SU-DHL-6 (cell line): ENCODE measurements at regions not wholly inside any gene's neighbourhood (a gene's known extent, or its start where the extent isn't known, plus 50 kb on each side); places are given as distances from the start of the nearest gene placed in this dataset.
A peak's percentile ranks its signal among the peaks of the same experiment; 100 is the strongest.

Experiments used
- H2AFZ ChIP-seq: fragments of 200-600 bp; sonication (generic); 2 replicates; pipeline ENCODE4 v1.6.1; 2014; ENCODE audit warnings: low read depth, mild to moderate bottlenecking, moderate library complexity, mixed read lengths, antibody characterized with exemption, low read length; ENCODE audit not compliant: severe bottlenecking
- H3F3A ChIP-seq: fragments of 200-600 bp; shearing (Covaris generic); 2 replicates; pipeline ENCODE4 v1.6.0; 2016; ENCODE audit warnings: antibody characterized with exemption, mild to moderate bottlenecking; ENCODE audit not compliant: insufficient read depth
- H3K27ac ChIP-seq: fragments of 200-600 bp; sonication (generic); 2 replicates; pipeline ENCODE4 v1.5.1; 2016; ENCODE audit warnings: low read depth, mild to moderate bottlenecking, low read length, moderate library complexity, mixed read lengths
- H3K27me3 ChIP-seq: fragments of 200-600 bp; sonication (generic), shearing (Covaris generic); 2 replicates; pipeline ENCODE4 v1.6.0; 2014; ENCODE audit warnings: mild to moderate bottlenecking, low read length
- H3K36me3 ChIP-seq: fragments of 200-600 bp; sonication (generic); 2 replicates; pipeline ENCODE4 v1.6.1; 2014; ENCODE audit warnings: mild to moderate bottlenecking, low read length, mixed read lengths
- H3K4me2 ChIP-seq: fragments of 300-600, 200-600 bp; shearing (Covaris generic), sonication (generic); 2 replicates; pipeline ENCODE4 v1.6.0; 2014; ENCODE audit warnings: low read length, low read depth, mild to moderate bottlenecking; ENCODE audit not compliant: poor library complexity, severe bottlenecking
- H3K4me3 ChIP-seq: fragments of 200-600 bp; sonication (generic); 2 replicates; pipeline ENCODE4 v1.5.1; 2014; ENCODE audit warnings: antibody characterized with exemption, low read length, mild to moderate bottlenecking, mixed read lengths; ENCODE audit not compliant: insufficient read depth, poor library complexity, severe bottlenecking
- H3K79me2 ChIP-seq: fragments of 200-600 bp; sonication (generic); 2 replicates; pipeline ENCODE4 v1.6.1; 2014; ENCODE audit warnings: mild to moderate bottlenecking, low read length, moderate library complexity; ENCODE audit not compliant: insufficient read depth
- H3K9ac ChIP-seq: fragments of 200-600 bp; sonication (generic); 2 replicates; pipeline ENCODE4 v1.7.0; 2014; ENCODE audit warnings: mild to moderate bottlenecking, low read length
- H3K9me2 ChIP-seq: fragments of 200-600 bp; sonication (generic); replicated peaks from 2 replicates; pipeline ENCODE4 v1.6.1; 2014; ENCODE audit warnings: low read length; ENCODE audit not compliant: insufficient read depth
- H3K9me3 ChIP-seq: fragments of 200-600 bp; sonication (generic); 2 replicates; pipeline ENCODE4 v1.6.1; 2014; ENCODE audit warnings: low read length, mixed read lengths; ENCODE audit not compliant: insufficient read depth
- H4K20me1 ChIP-seq: fragments of 200-600 bp; sonication (generic); 2 replicates; pipeline ENCODE4 v1.6.1; 2014; ENCODE audit warnings: low read depth, mild to moderate bottlenecking, antibody characterized with exemption, low read length, moderate library complexity, mixed read lengths
- CTCF ChIP-seq: fragments of 200-600 bp; sonication (generic); IDR thresholded peaks from one replicate; pipeline ENCODE4 v1.5.1; 2017; ENCODE audit warnings: antibody characterized with exemption, mild to moderate bottlenecking, low read length, moderate library complexity; ENCODE audit not compliant: insufficient read depth, poor library complexity, severe bottlenecking
- EZH2phosphoT487 ChIP-seq: fragments of 200-600 bp; sonication (generic), shearing (Covaris generic); conservative IDR thresholded peaks from 2 replicates; pipeline ENCODE4 v1.6.1; 2018; ENCODE audit warnings: mild to moderate bottlenecking, antibody characterized with exemption, low read length, moderate library complexity, mixed read lengths

GRCh38 chr5:13480834-13481233 is 463.7 kb downstream of the DNAH5 start:
- no peaks in the 10 kb centered on the region for H3K36me3 ChIP-seq
- no peak overlapping the region for H3K4me2 ChIP-seq
- H3K9me2 ChIP-seq, result no peaks in the 10 kb centered on the region
- TF ChIP-seq CTCF, result no peak
- H3K27me3 ChIP-seq, result no peaks in the 10 kb centered on the region
- H3F3A ChIP-seq, result no peaks in the 10 kb centered on the region
- H3K27ac ChIP-seq, result no peak overlapping the region
- H3K79me2 ChIP-seq, result no peaks in the 10 kb centered on the region
- H3K9me3 ChIP-seq, result no peaks in the 10 kb centered on the region
- no peak overlapping the region for H3K9ac ChIP-seq
- H4K20me1 ChIP-seq, result no peaks in the 10 kb centered on the region
- no peak overlapping the region for H3K4me3 ChIP-seq
- no peak overlapping the region for H2AFZ ChIP-seq

GRCh38 chr5:13478831-13479465 is 465.5 kb downstream of the DNAH5 start:
- Histone ChIP-seq H3F3A (no peaks in the 10 kb centered on the region), H3K9ac (no peak overlapping the region), H2AFZ (no peak overlapping the region), H3K4me2 (no peak overlapping the region), H3K27me3 (no peaks in the 10 kb centered on the region), H3K27ac (no peak overlapping the region), H3K79me2 (no peaks in the 10 kb centered on the region), H3K9me3 (no peaks in the 10 kb centered on the region), H4K20me1 (no peaks in the 10 kb centered on the region), H3K9me2 (no peaks in the 10 kb centered on the region), H3K36me3 (no peaks in the 10 kb centered on the region), H3K4me3 (no peak overlapping the region)
- TF ChIP-seq CTCF (peak; percentile 40), EZH2phosphoT487 (no peak)

GRCh38 chr5:13477118-13477737 is 467.3 kb downstream of the DNAH5 start:
- Histone ChIP-seq H3K36me3 (no peaks in the 10 kb centered on the region), H3K9me2 (no peaks in the 10 kb centered on the region), H3F3A (no peaks in the 10 kb centered on the region), H3K9me3 (no peaks in the 10 kb centered on the region), H3K27me3 (no peaks in the 10 kb centered on the region), H2AFZ (no peak overlapping the region), H3K27ac (no peak overlapping the region), H4K20me1 (no peaks in the 10 kb centered on the region), H3K9ac (no peak overlapping the region), H3K4me3 (no peak overlapping the region), H3K4me2 (no peak overlapping the region), H3K79me2 (no peaks in the 10 kb centered on the region)
- no peak for TF ChIP-seq EZH2phosphoT487
- no peak for TF ChIP-seq CTCF
